Activated T-cell treated with anti-CD3 and anti-CD28 coated beads for 24 hours (primary cell): ENCODE measurements at regions not wholly inside any gene's neighbourhood (a gene's known extent, or its start where the extent isn't known, plus 50 kb on each side); places are given as distances from the start of the nearest gene placed in this dataset.
"Not testable (repeated sequence)": the region's sequence is repeated elsewhere in the genome, so short reads cannot be mapped to it uniquely, and the experiment has no call there.

Experiments used
- DNase-seq: peaks from one replicate; pipeline ENCODE4 v3.0.0-alpha.2; 2020; ENCODE audit warnings: low read depth

DNA sequence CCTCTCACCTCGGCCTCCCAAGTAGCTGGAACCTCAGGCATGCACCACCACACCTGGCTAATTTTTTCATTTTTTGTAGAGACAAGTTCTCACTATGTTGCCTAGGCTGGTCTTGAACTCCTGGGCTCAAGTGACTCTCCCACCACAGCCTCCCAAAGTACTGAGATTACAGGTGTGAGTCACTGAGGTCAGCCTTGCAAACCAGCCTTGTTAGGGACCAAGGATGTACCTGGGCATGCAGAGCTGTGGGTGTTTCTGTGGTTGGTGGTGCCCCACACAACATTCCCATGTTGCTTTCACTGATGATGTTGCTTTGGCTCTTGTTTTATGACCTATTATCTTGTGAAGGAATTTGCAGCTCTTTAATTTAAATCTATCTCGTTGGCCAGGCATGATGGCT is 54.8 kb downstream of the OTUD1 start:
- DNase-seq, result no peak

DNA sequence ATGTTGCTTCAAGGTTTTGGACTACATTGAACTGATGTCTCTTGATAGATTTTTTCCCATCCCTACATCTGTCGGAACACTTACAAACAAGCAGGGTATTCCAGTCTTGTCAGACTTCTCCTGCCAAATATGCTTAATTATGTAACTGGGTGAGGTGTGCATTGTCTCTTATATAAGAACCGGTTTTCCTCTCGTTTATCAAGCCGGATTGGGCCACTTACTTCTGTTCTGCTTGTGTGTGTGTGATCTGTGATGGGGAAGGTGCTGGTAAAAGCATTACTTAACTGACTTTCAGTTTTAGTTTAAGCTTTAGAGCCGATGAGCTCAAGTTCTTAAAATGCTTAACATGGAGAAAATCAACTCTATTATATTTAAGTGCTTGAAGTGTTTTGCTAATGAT is 57.9 kb downstream of the OTUD1 start:
- no peak for DNase-seq

DNA sequence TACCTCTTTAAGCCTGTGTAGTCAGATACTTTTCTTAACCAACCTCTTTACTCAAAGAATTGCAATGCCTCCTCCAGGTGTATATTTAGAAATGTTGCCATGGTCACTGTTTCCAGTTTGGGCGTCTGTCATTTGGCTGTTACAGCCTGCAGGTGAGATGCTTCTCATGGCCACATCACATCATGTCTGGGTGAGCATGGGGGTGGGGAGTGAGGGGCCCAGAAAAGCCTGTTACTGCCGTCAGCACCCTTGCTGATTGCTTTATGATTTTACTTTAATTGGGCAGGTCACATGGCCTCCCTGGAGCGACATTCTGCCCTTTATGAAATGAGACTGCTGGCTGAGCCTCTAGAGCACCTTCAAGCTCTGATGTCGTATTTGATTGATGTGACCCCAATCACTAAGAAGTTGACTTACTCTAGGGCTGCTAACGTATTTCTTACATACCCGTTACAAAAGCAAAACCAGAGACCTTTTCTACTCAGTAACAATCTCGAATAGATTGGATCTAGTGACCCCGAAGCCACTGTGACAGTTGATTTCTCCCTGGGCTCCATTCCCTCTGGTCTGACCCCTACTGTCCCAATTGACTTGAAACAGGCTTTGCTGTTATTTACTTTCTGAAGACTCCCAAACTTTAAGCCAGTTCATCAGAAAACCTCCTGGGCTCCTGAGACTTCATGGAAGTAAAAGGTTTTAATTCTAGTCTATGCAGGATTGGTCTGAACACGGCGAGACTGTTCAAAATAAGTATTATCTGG is 60.7 kb downstream of the OTUD1 start:
- DNase-seq, result no peak

DNA sequence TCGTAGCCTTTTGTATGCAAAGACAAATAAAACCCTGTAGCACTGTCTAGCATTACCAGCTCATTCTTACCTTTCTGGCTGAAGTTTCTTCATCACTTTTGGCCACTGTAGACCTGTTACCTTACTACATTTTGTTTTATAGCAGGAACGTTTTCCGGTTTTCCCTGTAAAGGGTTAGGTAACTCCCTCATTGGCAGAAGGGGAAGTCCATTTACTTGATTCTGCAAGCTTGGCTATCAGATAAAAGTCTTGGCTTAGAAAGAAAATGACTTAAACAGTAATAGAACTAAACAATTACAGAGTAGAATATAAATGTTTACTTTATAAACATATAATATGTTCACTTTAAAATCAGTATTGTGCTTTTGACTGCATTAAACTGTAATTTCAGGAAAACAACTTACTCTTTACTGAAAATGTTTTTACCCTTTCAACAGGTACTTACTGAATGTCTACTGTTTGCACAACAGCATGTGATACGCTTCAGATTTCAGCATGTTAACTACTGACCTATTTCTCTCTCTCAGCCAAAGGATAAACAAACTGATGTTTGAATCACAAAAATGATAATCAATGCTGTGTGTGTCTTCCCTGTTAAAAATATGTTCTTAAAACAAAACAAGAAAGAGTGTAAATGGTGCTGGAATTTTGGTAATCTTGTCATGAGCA is 67.1 kb downstream of the OTUD1 start:
- DNase-seq, result no peak

DNA sequence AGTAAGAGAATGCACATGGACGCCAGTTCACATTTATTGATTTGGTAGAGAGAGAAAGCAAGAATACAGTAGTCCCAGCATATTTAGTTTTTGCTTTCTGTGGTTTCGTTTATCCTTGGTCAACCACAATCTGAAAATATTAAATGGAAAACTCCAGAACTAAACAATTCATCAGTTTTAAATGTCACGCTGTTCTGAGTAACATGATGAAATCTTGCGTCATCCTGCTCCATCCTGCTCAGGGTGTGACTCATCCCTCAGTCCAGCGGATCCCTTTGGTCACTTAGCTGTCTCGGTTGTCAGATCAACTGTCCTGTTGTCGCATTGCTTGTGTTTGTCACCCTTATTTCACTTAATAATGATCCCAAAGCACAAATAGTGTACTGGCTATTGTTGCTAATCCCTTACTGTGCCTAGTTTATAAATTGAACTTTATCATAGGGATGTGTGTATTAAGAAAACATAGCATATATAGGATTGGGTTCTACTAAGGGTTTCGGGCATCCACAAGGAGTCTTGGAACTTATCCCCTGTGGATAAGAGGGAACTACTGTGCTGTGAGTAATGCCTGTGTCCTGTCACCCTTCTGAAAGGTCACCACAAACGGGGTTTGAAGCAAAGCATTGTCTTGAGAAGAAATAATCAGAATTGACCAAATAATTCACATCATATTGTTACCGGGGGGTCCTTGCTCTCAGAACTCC is 73.6 kb downstream of the OTUD1 start:
- DNase-seq, result no peak

DNA sequence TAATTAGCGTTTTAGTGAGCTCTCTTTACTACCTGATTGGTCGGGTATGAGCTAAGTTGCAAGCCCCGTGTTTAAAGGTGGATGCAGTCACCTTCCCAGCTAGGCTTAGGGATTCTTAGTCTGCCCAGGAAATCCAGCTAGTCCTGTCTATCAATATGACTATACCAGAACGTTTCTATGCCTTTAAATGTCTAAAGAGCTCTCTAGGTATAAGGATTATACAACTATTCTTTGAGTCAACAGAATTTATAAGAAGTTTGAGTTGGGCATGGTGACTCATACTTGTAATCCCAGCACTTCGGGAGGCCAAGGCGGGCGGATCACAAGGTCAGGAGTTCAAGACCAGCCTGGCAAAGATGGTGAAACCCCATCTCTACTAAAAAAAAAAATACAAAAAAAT is 74.7 kb downstream of the OTUD1 start:
- DNase-seq, result not testable (repeated sequence)

DNA sequence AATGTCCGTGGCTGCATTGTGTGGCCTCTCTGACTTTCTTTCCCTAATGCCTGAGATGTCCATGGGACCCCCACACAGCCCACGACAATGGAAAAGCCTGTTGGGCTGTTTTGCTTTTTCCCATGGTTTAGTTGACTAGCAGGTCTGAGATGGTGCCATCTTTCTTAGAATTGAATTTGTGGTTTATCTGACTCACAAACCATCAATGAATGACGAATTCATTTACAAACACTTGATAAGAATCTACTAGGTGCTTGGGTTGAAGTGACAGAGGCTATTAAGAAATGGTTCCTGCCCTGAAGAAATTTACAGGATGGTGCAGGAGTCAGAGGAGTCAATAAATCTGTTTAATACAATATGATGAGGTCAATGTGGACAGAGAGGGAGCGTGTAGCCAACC is 75.4 kb downstream of the OTUD1 start:
- no peak for DNase-seq

DNA sequence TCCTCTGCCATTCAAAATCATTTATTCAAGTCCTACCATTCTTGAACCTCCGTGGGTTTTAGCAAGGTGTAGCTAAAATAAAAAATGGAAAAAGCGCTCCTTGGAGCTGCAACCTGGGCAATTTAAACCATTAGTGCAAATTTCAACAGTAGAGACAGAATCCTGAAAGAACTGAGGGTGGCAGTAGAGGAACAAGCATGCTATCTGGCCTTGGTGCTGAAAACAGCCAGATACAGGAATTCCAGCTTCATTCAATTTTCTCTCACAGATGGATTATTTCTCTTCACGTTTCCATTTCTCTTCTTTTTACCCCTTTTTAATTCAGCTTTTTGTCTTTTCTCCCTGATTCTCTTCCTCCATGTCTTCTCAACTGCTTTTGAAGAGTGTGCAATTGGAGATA is 77.7 kb downstream of the OTUD1 start:
- no peak for DNase-seq

DNA sequence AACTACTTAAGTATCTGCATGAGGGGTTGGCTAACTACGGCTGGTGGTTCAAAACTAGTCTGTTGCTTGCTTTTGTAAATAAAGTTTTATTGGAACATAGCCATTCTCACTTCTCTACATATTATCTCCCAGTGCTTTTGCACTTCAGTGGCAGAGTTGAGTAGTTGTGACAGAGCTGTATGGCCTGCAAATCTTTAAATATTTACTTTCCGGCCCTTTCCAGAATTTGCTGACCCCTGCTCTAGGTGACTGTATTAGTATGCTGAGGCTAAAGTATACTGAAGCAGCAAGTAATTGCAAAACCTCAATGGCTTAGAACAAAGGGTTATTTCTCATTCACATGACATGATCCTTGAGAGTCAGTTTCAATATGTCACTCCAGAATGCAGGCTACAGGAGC is 78.3 kb downstream of the OTUD1 start:
- DNase-seq, result no peak

DNA sequence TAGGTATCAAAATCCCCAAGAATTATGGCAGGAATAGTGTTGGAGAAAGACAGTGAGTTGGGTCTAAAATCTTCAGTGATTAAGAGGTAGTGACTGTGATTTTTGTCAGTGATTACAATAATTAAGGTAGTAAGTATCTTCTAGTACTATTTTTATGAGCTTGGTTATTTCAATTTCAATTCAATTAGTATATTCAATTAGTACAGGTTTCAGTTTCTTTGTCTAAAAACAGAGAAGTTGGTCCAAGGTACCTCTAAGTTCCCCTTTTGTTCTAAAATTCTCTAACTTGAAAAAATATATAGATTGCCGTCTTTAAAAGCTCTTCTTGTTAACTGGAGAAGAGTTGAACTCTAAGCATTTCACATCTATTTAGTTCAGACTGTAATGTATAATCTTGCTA is 82.9 kb downstream of the OTUD1 start:
- DNase-seq, result no peak

DNA sequence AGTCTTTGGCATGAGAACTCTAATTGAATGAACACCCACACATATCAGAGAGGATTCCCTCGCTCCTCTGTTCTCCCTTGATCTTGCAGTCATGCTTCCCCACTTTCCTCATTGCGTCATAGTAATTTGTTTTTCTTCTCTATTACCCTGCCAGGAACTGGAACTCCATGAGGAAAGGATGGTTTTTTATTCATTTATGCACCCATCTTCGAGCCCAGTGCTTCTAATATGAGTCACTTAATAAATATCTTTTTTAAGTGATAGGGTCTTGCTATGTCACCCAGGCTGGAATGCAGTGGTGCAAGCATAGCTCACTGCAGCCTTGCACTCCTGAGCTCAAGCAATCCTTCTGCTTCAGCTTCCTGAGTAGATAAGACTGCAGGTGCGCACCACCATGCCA is 83.5 kb downstream of the OTUD1 start:
- DNase-seq, result no peak

DNA sequence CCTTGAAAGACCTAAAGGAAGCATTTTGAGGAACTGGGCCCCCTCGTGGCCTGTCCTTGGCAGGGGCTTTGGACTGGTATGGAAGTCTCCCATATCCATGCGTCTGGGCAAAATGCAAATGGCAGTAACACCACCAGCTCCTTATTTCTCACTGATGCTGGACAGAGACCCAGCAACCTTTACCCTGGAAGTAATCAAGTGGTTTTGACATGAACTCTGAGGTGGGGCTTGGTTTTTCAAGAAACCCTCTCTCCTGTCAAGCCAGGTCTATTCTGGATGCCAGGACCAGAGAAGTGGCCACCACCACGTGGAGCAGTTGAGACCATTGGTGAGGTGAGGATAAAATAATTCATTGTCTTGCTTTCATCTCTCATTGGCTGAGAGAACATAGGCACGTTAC is 84.4 kb downstream of the OTUD1 start:
- no peak for DNase-seq

DNA sequence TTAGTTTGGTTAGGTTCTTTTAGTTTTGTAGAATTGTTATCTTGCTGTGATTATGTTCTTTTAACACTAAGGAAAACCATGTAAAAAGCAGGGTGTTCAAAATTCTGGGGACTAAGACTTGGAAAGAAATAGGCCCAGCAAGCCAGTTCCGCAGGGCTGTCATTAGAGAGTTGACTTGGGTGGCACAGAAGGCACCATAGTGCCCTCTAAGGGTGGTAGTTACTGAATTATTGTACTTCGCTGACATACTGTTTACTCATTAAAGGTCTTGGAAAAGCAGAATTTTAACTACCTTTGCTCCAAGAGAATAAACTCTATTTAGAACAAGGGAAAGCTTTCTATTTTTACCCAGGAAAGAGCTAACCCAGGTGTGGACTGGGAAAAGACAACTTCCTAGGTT is 86.5 kb downstream of the OTUD1 start:
- DNase-seq, result no peak

DNA sequence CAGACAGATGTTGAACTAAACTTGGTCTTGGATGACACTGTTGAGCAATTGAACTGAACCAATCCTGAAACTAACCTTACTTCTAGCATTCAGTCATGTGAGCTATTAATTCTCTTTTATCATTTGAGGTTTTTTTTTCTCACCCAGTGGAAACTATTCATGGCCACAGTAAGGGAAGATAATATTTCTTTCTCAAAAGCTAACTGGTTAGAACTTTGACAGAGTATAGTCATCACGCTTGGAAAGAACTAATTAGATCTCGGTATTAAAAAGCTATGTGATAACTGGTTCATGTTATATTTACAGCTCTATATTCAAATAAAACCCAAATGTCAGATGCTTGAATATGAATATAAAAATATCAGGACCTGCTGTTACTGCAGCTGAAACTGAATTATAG is 89.5 kb downstream of the OTUD1 start:
- no peak for DNase-seq

DNA sequence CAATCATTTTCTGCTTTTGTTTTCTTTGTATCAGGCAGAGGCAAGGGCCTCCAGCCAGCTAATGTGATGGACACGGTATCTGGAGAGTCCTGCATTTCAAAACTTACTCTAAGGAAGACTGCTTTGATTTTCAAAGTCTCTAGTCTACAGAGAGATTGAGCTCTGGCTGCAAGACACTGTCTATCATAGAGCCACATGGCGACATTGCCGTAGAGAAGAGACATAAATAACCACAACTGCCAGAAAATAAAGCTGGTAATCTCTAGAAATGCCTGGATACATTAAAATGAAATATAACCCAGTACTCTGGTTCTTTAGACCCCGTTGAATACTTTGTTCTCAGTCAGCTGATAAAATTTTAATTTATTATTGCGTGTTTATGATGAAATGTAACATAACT is 90.8 kb downstream of the OTUD1 start:
- no peak for DNase-seq

DNA sequence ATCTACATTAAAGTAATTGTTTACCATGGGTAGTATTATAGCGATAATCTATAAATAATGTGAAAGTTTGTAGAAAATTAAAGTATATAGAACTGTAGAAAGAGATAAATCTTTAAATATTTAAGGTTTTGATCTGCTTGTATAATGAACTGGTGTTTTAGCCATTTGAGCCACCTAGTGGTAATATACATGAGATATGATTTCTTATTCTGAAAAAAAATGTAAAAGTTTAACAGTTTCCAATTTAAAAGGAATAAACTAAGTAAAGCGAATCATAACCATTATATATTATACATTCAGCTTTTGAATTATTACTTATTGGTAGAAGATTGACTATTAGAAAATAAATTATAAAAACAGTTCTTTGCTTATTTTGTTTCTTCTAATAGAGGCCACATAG is 91.2 kb downstream of the OTUD1 start:
- no peak for DNase-seq

DNA sequence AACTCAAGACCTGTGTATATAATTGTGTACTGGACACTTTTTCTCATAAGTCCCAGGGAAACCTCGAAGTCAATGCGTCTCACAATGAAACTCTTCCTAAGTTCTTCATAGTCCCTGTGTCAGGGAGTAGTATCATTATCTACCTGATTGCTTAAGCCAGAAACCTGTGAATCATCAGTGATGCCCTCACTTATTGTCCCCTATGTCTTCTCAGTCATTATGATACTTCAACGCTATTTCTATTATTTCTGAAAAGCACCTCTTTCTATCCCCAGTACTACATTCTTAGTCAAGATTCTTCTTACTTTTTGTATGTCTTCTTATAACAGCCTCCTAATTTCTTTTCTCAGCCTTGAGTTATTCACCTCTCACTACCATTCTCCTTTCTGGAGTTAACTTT is 94.3 kb downstream of the OTUD1 start:
- no peak for DNase-seq

DNA sequence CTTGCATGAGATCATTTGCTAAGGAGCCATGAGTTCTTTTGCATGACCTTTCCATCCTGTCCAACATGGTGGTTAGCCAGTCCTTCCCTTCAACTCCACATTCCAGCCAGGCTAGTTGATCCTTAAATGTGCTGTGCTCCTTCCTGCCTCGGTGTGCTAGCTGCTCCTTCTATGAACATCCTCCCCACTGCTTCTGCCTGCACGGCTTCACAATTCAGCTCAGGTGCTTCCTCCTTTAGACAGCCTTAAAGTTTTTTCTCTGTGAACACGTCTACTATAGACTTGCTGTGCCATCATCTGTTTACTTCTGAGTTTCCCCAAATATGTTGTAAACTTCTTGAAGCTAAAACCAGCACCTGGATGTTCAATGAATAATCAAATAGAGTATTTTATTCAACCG is 95.5 kb downstream of the OTUD1 start:
- DNase-seq, result no peak

DNA sequence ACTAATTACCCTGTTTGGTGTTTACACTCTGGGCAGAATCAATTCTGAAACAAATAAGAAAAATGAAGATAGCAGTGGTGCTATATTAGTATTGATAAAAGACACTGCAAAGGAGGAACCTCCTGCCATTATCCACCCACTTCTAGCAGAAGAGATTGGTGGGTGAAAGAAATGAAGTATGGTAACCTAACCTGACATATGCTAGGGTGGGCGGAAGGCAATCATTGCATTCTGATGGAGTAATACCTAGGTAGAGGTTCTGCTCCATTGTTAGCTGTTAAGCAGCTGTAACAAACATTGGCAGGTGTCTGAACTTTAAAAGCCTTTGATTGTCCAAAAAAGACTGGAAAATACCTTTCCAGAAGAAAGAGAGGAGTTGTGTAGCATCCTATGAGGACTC is 95.9 kb downstream of the OTUD1 start:
- DNase-seq, result no peak

DNA sequence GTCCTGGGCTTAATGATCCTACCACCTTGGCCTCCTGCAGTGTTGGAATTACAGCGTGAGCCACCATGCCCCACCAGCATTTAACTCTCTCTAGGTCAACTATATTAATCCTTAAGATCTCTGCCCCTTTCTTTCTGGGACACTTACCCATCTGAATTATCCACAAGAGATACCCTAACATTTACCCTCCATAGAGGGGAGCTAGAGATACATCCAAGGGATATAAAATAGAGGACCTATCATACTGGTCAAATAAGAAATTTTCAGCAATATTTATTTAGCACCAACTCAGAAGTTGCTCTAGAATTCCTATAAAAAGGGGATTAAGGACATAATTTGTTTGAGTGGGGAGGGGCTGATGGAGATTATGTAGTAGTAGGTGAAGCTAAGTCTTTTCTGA is 96.5 kb downstream of the OTUD1 start:
- DNase-seq, result no peak

DNA sequence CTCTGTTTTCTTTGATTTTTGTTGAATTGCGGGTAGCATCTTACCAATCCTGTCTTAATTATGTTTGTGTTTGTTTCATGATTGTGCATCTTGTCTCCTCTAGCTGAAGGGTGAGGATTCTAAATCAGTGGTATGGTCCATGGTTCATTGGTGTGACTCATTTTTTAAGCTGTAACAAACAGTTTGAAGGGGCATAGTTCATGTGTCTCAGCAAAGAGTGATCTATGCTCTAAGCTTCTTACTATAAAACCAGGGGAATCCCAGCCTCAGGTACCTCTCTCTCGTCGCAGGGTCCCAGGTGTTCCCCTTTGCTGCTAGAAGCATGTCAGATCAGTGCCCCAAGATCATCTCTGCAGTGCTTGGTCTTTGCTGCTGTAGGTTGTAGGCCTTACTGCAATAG is 100.1 kb downstream of the OTUD1 start:
- DNase-seq, result no peak

DNA sequence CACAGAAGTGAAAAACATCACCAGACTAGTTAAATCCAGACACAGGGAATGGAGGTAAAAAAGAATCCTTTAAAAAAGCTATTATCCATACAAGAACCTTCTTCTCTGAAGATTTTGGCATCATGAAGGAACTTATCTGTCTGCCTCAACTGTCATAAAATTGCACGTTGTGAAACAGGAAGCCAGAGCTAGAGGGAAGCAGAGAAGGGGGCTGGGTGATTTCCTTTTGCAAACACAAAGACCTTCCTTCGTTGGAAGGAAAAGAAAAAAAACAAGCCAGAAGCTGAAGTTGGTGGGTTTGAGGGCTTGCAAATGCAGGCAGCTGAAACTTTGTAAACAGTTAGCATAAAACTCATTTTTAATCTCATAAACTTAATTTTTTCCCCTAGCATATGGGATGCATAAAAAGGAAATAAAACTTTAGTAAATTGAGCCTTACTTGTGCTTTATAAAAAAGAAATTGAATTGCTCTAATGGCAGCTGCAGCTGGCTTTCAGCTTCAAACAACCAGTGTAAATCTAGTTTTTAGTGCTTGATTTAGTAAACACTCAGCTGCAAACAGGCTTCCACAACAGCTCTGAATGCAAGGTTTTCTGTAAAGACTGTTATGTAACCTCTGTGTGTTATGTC is 101.6 kb downstream of the OTUD1 start:
- no peak for DNase-seq
